BJ (cell line): ENCODE measurements at regions not wholly inside any gene's neighbourhood (a gene's known extent, or its start where the extent isn't known, plus 50 kb on each side); places are given as distances from the start of the nearest gene placed in this dataset.

ENCODE experiments used
- CTCF ChIA-PET: fragments of 350-600 bp; formaldehyde crosslinking; extraction: SDS; loops from one replicate; lab custom pipeline; 2021; ENCODE audit warnings: antibody characterized with exemption, inconsistent platforms; lab: Yijun Ruan, JAX
- POLR2A ChIA-PET: fragments of 300-600 bp; sonication (Branson Sonifier 250); formaldehyde crosslinking; extraction: SDS; loops from one replicate; lab custom pipeline; 2021; ENCODE audit warnings: antibody characterized with exemption; lab: Charles Lee
- DNase-seq: peaks from one replicate; pipeline ENCODE4 v3.0.0-alpha.2; 2011; ENCODE audit warnings: low read depth
- H3K27me3 ChIP-seq: 2 replicates; pipeline ENCODE4 v1.6.0; 2011; ENCODE audit warnings: low read length; ENCODE audit not compliant: control insufficient read depth, insufficient read depth
- H3K36me3 ChIP-seq: 2 replicates; pipeline ENCODE4 v1.5.1; 2011; ENCODE audit warnings: low read length; ENCODE audit not compliant: control insufficient read depth, insufficient read depth
- H3K4me3 ChIP-seq: 2 replicates; pipeline ENCODE4 v1.5.1; 2011; ENCODE audit warnings: low read depth, mild to moderate bottlenecking, control low read depth, low read length
- CTCF ChIP-seq: IDR thresholded peaks from 2 replicates; pipeline ENCODE4 v1.5.1; 2011; ENCODE audit warnings: low read depth, mild to moderate bottlenecking, control low read depth, inconsistent platforms, low read length, moderate library complexity; ENCODE audit not compliant: insufficient read depth

DNA sequence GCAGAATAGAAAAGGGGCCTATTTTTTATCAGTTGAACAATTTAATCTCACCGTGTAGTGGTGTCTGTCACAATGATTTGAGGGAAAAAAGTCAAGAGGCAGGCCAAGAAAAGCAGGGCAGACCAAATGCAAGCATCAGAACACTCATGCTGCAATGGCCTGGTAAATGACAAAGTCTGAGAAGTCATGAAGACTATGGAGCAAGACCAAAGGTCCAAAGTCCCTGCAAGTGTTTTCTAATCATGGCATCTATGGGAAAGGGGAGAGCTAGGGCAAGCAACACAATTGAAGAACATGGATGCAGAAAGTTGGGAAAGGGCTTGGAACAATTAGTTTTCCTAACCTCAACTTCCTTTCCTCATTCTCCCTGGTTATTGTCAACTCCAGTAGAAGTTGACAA lies 147.7 kb upstream of the TLL1 start:
- Histone ChIP-seq H3K27me3 (no peaks in the 10 kb centered on the region), H3K4me3 (no peak overlapping the region), H3K36me3 (no peaks in the 10 kb centered on the region)
- ChIA-PET POLR2A (no interaction called here), CTCF (no interaction called here)
- TF ChIP-seq CTCF = no peak
- DNase-seq = no peak

GRCh38 chr4:165726831-165727230 lies 146.2 kb upstream of the TLL1 start:
- TF ChIP-seq CTCF = no peak
- DNase-seq = no peak
- ChIA-PET POLR2A (no interaction called here), CTCF (no interaction called here)
- H3K4me3 ChIP-seq = no peak overlapping the region
- H3K36me3 ChIP-seq = no peaks in the 10 kb centered on the region
- no peaks in the 10 kb centered on the region for H3K27me3 ChIP-seq

GRCh38 chr4:165737309-165737972 lies 135.6 kb upstream of the TLL1 start:
- DNase-seq = no peak
- H3K4me3 ChIP-seq = no peak overlapping the region
- CTCF ChIA-PET = interaction anchor here (0.7 kb wide), 1 partner anchor 13 kb away, joined by 3 read pairs; no protein-coding TSS in a partner anchor
- no peak for TF ChIP-seq CTCF
- no peaks in the 10 kb centered on the region for H3K27me3 ChIP-seq
- POLR2A ChIA-PET = no interaction called here
- no peaks in the 10 kb centered on the region for H3K36me3 ChIP-seq

- DNase-seq = no peak
- H3K27me3 ChIP-seq = no peaks in the 10 kb centered on the region
- no peak overlapping the region for H3K4me3 ChIP-seq
- TF ChIP-seq CTCF = no peak
- ChIA-PET CTCF (no interaction called here), POLR2A (no interaction called here)
- H3K36me3 ChIP-seq = no peaks in the 10 kb centered on the region
These were observed 134.5 kb upstream of the TLL1 start for GRCh38 chr4:165738571-165738970.

GRCh38 chr4:165740911-165741310 lies 132.1 kb upstream of the TLL1 start:
- ChIA-PET CTCF (no interaction called here), POLR2A (no interaction called here)
- Histone ChIP-seq H3K36me3 (no peaks in the 10 kb centered on the region), H3K27me3 (no peaks in the 10 kb centered on the region), H3K4me3 (no peak overlapping the region)
- TF ChIP-seq CTCF = no peak
- no peak for DNase-seq
